ENCODE measurements at regions not wholly inside any gene's neighbourhood (a gene's known extent, or its start where the extent isn't known, plus 50 kb on each side); places are given as distances from the start of the nearest gene placed in this dataset.
"Not testable (repeated sequence)": the region's sequence is repeated elsewhere in the genome, so short reads cannot be mapped to it uniquely, and the experiment has no call there.

DNA sequence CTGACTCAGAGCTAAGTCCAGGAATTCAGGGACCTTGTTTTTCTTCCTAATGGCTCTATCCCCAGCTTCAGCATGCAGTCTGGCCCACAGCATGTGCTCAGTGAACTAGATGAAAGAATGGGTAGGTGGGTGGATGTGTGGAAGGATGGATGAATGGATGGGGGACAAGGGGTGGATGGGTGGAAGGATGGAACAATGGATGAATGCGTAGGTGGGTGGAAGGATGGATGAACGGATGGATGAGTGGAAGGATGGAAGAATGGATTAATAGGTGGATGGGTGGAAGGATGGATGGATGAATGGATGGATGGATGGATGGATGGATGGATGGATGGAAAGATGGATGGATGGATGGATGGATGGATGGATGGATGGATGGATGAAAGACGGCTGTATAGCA, 79.7 kb upstream of the SFSWAP start:
- POLR2A ChIA-PET, result no interaction called here
- Histone ChIP-seq H3K27ac (ENCODE audit: insufficient read depth in 1 of 2, low read depth in 1 of 2, low read length in 2 of 2, poor library complexity in 1 of 2, severe bottlenecking in 2 of 2) (no peak overlapping the region), H3K4me1 (ENCODE audit: control extremely low read depth in 1 of 4, control insufficient read depth in 4 of 4, insufficient read depth in 4 of 4, low read length in 3 of 4) (no peaks in the 10 kb centered on the region), H3K4me3 (ENCODE audit: control insufficient read depth in 1 of 7, extremely low read depth in 1 of 7, insufficient read depth in 4 of 7, low read depth in 2 of 7, low read length in 6 of 7) (no peak overlapping the region), H3K36me3 (ENCODE audit: control insufficient read depth in 4 of 4, insufficient read depth in 4 of 4, low read length in 3 of 4) (no peaks in the 10 kb centered on the region), H3K27me3 (replicated peaks in 2 of 5; ENCODE audit: control insufficient read depth in 4 of 5, insufficient read depth in 5 of 5, low read length in 4 of 5) (peaks cover 0 to 7% (median 2%) of the 10 kb centered on the region in 5 experiments), H3K9me3 (ENCODE audit: control extremely low read depth in 1 of 5, control insufficient read depth in 4 of 5, insufficient read depth in 2 of 5, low read depth in 1 of 5, low read length in 4 of 5) (peaks cover 0 to 7% (median 0%) of the 10 kb centered on the region in 5 experiments)
- no peak for DNase-seq
- CTCF ChIA-PET, result no interaction called here
- 100% methylated on average over 2 of the region's 3 CpGs for WGBS (ENCODE audit: insufficient coverage)

DNA sequence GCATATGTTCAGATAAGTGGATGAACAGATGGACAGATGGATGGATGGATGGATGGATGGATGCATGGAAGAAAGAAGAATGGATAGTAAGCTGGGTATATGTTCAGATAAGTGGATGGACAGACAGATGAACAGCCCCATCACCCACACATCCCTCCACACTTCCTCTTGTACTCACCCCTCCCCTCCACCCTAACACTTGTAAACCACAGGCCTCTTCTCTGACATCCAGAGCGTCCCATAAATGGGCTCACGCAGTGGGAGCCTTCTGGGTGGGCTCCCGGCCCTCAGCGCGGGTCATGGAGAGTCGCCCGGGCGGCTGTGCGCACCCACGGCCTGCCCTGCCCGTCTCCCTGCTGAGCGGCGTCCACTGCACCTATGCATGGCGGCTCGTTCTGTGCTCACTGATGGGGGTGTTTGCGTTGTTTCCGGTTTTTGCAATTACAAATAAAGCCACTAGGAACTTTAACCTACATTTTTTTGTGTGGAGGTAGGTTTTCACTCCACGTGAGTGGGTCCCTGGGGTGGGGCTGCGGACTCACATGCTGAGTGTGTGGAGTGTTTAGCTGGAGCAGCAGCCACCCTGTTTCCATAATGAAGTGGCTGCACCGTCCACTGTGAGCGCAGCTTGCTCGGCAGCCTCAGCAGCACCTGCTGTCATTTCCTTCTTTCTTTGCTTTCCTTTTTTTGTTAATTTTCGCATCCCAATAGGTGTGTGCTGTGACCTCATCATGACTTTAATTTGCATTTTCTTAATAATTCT, 78.8 kb upstream of the SFSWAP start:
- CTCF ChIA-PET; DNase-seq; H3K27ac ChIP-seq (ENCODE audit: insufficient read depth in 1 of 2, low read depth in 1 of 2, low read length in 2 of 2, poor library complexity in 1 of 2, severe bottlenecking in 2 of 2); H3K36me3 ChIP-seq (ENCODE audit: control insufficient read depth in 4 of 4, insufficient read depth in 4 of 4, low read length in 3 of 4); POLR2A ChIA-PET; H3K4me3 ChIP-seq (ENCODE audit: control insufficient read depth in 1 of 7, extremely low read depth in 1 of 7, insufficient read depth in 4 of 7, low read depth in 2 of 7, low read length in 6 of 7); H3K4me1 ChIP-seq (ENCODE audit: control extremely low read depth in 1 of 4, control insufficient read depth in 4 of 4, insufficient read depth in 4 of 4, low read length in 3 of 4); H3K27me3 ChIP-seq (replicated peaks in 2 of 5; ENCODE audit: control insufficient read depth in 4 of 5, insufficient read depth in 5 of 5, low read length in 4 of 5); H3K9me3 ChIP-seq (ENCODE audit: control extremely low read depth in 1 of 5, control insufficient read depth in 4 of 5, insufficient read depth in 2 of 5, low read depth in 1 of 5, low read length in 4 of 5): not testable (repeated sequence)
- WGBS (ENCODE audit: insufficient coverage), result 74% methylated on average over 10 of the region's 23 CpGs

DNA sequence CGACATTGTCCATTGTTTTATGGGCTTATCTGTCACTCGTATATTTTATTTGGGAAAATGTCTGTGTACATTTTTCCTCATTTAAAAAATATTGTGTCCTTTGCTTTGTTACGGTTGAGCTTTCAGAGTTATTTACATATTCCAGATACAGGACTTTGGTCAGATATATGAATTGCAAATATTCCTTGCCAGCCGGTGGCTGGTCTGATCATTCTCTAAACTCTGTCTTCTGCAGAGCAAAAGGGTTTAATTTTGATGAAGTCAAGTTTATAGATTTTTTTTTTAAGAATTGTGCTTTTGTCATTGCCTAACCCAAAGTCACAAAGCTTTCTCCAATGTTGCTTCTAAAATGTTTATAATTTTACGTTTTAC, 78.3 kb upstream of the SFSWAP start:
- POLR2A ChIA-PET; H3K4me3 ChIP-seq (ENCODE audit: control insufficient read depth in 1 of 7, extremely low read depth in 1 of 7, insufficient read depth in 4 of 7, low read depth in 2 of 7, low read length in 6 of 7); H3K27me3 ChIP-seq (replicated peaks in 2 of 5; ENCODE audit: control insufficient read depth in 4 of 5, insufficient read depth in 5 of 5, low read length in 4 of 5); CTCF ChIA-PET; H3K36me3 ChIP-seq (ENCODE audit: control insufficient read depth in 4 of 4, insufficient read depth in 4 of 4, low read length in 3 of 4); DNase-seq; H3K4me1 ChIP-seq (ENCODE audit: control extremely low read depth in 1 of 4, control insufficient read depth in 4 of 4, insufficient read depth in 4 of 4, low read length in 3 of 4); H3K9me3 ChIP-seq (ENCODE audit: control extremely low read depth in 1 of 5, control insufficient read depth in 4 of 5, insufficient read depth in 2 of 5, low read depth in 1 of 5, low read length in 4 of 5); H3K27ac ChIP-seq (ENCODE audit: insufficient read depth in 1 of 2, low read depth in 1 of 2, low read length in 2 of 2, poor library complexity in 1 of 2, severe bottlenecking in 2 of 2): not testable (repeated sequence)
- 80% methylated on average over 2 of the region's 5 CpGs for whole genome bisulfite sequencing (ENCODE audit: insufficient coverage)

DNA sequence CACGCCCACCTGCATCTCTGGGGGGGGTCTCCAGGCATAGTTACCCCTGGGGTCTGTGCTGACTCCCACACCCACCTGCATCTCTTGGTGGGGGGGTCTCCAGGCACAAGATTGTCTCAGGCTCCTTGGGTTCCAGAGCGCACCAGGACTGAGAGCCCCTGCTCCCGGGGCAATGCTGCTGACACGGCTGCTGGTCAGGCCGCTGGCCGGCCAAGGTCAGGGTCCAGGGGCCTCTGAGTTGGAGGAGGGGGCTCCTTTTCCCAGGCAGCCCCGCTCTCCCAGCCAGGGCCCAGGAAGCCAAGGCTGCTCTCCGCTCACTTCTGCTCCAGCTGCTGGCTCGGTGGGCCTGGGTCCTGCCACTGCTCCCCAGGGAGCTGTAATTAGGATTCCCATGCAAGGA, 77.3 kb upstream of the SFSWAP start:
- CTCF ChIA-PET; POLR2A ChIA-PET; H3K4me3 ChIP-seq (ENCODE audit: control insufficient read depth in 1 of 7, extremely low read depth in 1 of 7, insufficient read depth in 4 of 7, low read depth in 2 of 7, low read length in 6 of 7); H3K36me3 ChIP-seq (ENCODE audit: control insufficient read depth in 4 of 4, insufficient read depth in 4 of 4, low read length in 3 of 4); H3K4me1 ChIP-seq (ENCODE audit: control extremely low read depth in 1 of 4, control insufficient read depth in 4 of 4, insufficient read depth in 4 of 4, low read length in 3 of 4); DNase-seq; H3K27ac ChIP-seq (ENCODE audit: insufficient read depth in 1 of 2, low read depth in 1 of 2, low read length in 2 of 2, poor library complexity in 1 of 2, severe bottlenecking in 2 of 2); H3K9me3 ChIP-seq (ENCODE audit: control extremely low read depth in 1 of 5, control insufficient read depth in 4 of 5, insufficient read depth in 2 of 5, low read depth in 1 of 5, low read length in 4 of 5); H3K27me3 ChIP-seq (replicated peaks in 2 of 5; ENCODE audit: control insufficient read depth in 4 of 5, insufficient read depth in 5 of 5, low read length in 4 of 5): not testable (repeated sequence)
- WGBS (ENCODE audit: insufficient coverage), result 93% methylated on average over 6 of the region's 9 CpGs

DNA sequence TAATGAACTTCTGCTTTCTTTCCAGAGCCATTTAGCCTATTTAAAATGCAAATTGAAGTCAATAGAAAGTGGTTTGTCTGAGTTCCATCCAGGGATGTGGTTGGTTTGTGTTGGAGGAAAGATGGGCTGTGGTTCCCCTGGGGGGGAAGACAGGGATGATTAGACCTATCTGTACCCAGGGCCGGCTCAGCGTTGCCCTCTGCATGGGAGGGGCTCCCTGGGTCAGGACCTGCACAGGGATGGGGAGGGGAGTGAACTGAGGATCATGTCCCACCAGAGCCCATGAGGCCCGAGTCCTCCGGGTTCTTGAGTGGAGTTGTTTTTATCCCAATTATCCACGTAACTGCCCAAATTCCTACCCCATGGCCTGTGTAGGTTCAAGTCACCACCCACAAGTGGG, 76.9 kb upstream of the SFSWAP start:
- CTCF ChIA-PET, result no interaction called here
- H3K27ac ChIP-seq (ENCODE audit: insufficient read depth in 1 of 2, low read depth in 1 of 2, low read length in 2 of 2, poor library complexity in 1 of 2, severe bottlenecking in 2 of 2), result no peak overlapping the region
- WGBS (ENCODE audit: insufficient coverage), result no CpG with 5 or more reads among the region's 5 CpGs
- H3K9me3 ChIP-seq (ENCODE audit: control extremely low read depth in 1 of 5, control insufficient read depth in 4 of 5, insufficient read depth in 2 of 5, low read depth in 1 of 5, low read length in 4 of 5), result peaks cover 0 to 2% (median 0%) of the 10 kb centered on the region in 5 experiments
- peaks cover 0 to 7% (median 4%) of the 10 kb centered on the region in 5 experiments for H3K27me3 ChIP-seq (replicated peaks in 2 of 5; ENCODE audit: control insufficient read depth in 4 of 5, insufficient read depth in 5 of 5, low read length in 4 of 5)
- no peaks in the 10 kb centered on the region for H3K36me3 ChIP-seq (ENCODE audit: control insufficient read depth in 4 of 4, insufficient read depth in 4 of 4, low read length in 3 of 4)
- H3K4me3 ChIP-seq (ENCODE audit: control insufficient read depth in 1 of 7, extremely low read depth in 1 of 7, insufficient read depth in 4 of 7, low read depth in 2 of 7, low read length in 6 of 7), result no peak overlapping the region
- no peaks in the 10 kb centered on the region for H3K4me1 ChIP-seq (ENCODE audit: control extremely low read depth in 1 of 4, control insufficient read depth in 4 of 4, insufficient read depth in 4 of 4, low read length in 3 of 4)
- POLR2A ChIA-PET, result no interaction called here
- DNase-seq, result no peak

DNA sequence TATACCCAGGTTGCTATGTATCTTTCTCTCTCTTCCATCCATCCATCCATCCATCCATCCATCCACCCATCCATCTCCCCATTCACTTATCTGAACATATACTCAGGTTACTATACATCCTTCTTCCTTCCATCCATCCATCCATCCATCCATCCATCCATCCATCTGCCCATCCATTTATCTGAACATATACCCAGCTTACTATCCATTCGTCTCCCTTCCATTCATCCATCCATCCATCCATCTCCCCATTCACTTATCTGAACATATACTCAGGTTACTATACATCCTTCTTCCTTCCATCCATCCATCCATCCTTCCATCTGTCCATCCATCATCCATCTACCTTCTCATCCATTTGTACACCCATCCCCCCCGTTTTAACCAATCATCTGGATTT, 75.9 kb upstream of the SFSWAP start:
- H3K4me1 ChIP-seq (ENCODE audit: control extremely low read depth in 1 of 4, control insufficient read depth in 4 of 4, insufficient read depth in 4 of 4, low read length in 3 of 4); DNase-seq; H3K9me3 ChIP-seq (ENCODE audit: control extremely low read depth in 1 of 5, control insufficient read depth in 4 of 5, insufficient read depth in 2 of 5, low read depth in 1 of 5, low read length in 4 of 5); H3K4me3 ChIP-seq (ENCODE audit: control insufficient read depth in 1 of 7, extremely low read depth in 1 of 7, insufficient read depth in 4 of 7, low read depth in 2 of 7, low read length in 6 of 7); POLR2A ChIA-PET; CTCF ChIA-PET; H3K27ac ChIP-seq (ENCODE audit: insufficient read depth in 1 of 2, low read depth in 1 of 2, low read length in 2 of 2, poor library complexity in 1 of 2, severe bottlenecking in 2 of 2); H3K27me3 ChIP-seq (replicated peaks in 2 of 5; ENCODE audit: control insufficient read depth in 4 of 5, insufficient read depth in 5 of 5, low read length in 4 of 5); H3K36me3 ChIP-seq (ENCODE audit: control insufficient read depth in 4 of 4, insufficient read depth in 4 of 4, low read length in 3 of 4): not testable (repeated sequence)
- 100% methylated on average over 2 of the region's 2 CpGs for WGBS (ENCODE audit: insufficient coverage)

DNA sequence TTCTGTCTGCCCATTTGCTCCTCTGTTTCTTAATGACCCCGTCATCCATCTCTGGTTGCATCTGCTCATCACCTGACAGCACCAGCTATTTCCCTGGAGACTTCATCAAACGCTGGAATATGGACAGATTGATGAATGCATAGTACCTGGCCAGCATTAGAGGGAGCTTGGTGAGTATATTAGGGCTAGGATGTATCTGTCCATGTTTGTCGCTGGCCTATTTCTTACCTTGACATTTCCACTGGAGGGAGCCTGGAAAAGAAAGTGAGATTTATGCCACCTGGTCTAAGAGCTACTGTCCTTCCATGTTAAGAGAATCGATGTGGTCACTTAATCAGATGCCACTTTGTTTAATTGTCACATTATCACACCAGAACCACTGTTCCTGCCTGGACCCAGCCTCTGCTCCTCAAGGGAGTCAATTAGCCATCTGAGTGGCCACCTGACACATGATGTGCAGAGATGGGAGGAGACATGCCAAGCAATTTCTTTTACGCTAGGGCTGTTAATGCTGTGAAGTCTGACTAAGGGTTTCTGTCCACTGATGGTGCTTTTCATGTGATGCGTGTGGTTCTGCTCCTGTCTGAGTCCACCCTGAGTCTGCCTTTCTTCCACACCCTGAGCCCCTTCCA, 75.3 kb upstream of the SFSWAP start:
- Histone ChIP-seq H3K4me3 (ENCODE audit: control insufficient read depth in 1 of 7, extremely low read depth in 1 of 7, insufficient read depth in 4 of 7, low read depth in 2 of 7, low read length in 6 of 7) (no peak overlapping the region), H3K27ac (ENCODE audit: insufficient read depth in 1 of 2, low read depth in 1 of 2, low read length in 2 of 2, poor library complexity in 1 of 2, severe bottlenecking in 2 of 2) (no peak overlapping the region), H3K36me3 (ENCODE audit: control insufficient read depth in 4 of 4, insufficient read depth in 4 of 4, low read length in 3 of 4) (no peaks in the 10 kb centered on the region), H3K4me1 (ENCODE audit: control extremely low read depth in 1 of 4, control insufficient read depth in 4 of 4, insufficient read depth in 4 of 4, low read length in 3 of 4) (no peaks in the 10 kb centered on the region), H3K9me3 (ENCODE audit: control extremely low read depth in 1 of 5, control insufficient read depth in 4 of 5, insufficient read depth in 2 of 5, low read depth in 1 of 5, low read length in 4 of 5) (no peaks in the 10 kb centered on the region), H3K27me3 (replicated peaks in 2 of 5; ENCODE audit: control insufficient read depth in 4 of 5, insufficient read depth in 5 of 5, low read length in 4 of 5) (peaks cover 0 to 7% (median 4%) of the 10 kb centered on the region in 5 experiments)
- no peak for DNase-seq
- ChIA-PET POLR2A (no interaction called here), CTCF (no interaction called here)
- 97% methylated on average over 4 of the region's 6 CpGs for WGBS (ENCODE audit: insufficient coverage)
